K562 (cell line): ENCODE measurements at regions not wholly inside any gene's neighbourhood (a gene's known extent, or its start where the extent isn't known, plus 50 kb on each side); places are given as distances from the start of the nearest gene placed in this dataset.

ENCODE experiments used
- ATAC-seq: fragments of 200-7000 bp; cut with Tn5 transposase; 3 replicates; pipeline ENCODE4 v1.9.1; 2020; ENCODE audit warnings: moderate library complexity
- BruUV-seq: library from RNA; stranded (reverse); fragments of 400-500 nt; replicated peaks from 2 replicates; lab custom pipeline; 2021; lab: Mats Ljungman, UMichigan
- CTCF ChIA-PET: fragments of 300-600 bp; formaldehyde crosslinking; extraction: SDS; loops from one replicate; lab custom pipeline; 2021; ENCODE audit warnings: low intra/inter-chr PET ratio; lab: Yijun Ruan, JAX
- POLR2A ChIA-PET: fragments of 300-600, 350-650 bp; sonication (Branson Sonifier 250); formaldehyde crosslinking; extraction: SDS; loops from one replicate; lab custom pipeline; 2021; ENCODE audit warnings: antibody characterized with exemption, inconsistent platforms; lab: Yijun Ruan, JAX
- DNase-seq, 4 experiments: peaks; one replicate each; pipeline versions ENCODE4 v3.0.0 to v3.0.0-alpha.2; 2011 to 2018; ENCODE audit warnings: low spot score in 3 of 4, mixed read lengths in 3 of 4; ENCODE audit errors: extremely low read depth in 1 of 4
- FAIRE-seq: peaks from 2 replicates; lab custom pipeline; 2011; peaks lifted over from hg19 to GRCh38; lab: Jason Lieb, UNC
- H2AFZ ChIP-seq: 2 replicates; pipeline ENCODE4 v1.6.0; 2011; ENCODE audit warnings: low read depth, low read length, control low read depth, inconsistent platforms
- H3K27ac ChIP-seq: fragments of 200-600 bp; 3 replicates; pipeline ENCODE4 v1.8.0; 2011; ENCODE audit warnings: low read depth, mild to moderate bottlenecking, control low read depth, inconsistent platforms, low read length, moderate library complexity, mixed read lengths; ENCODE audit errors: extremely low read depth
- H3K27me3 ChIP-seq, 2 experiments: fragments of 300-600 bp in 1 of 2; 2 replicates in 1 of 2; 3 replicates in 1 of 2; pipeline versions ENCODE4 v1.6.0 to v1.8.0; 2011; ENCODE audit warnings: inconsistent platforms in 2 of 2, low read length in 2 of 2, mild to moderate bottlenecking in 1 of 2, mixed read lengths in 1 of 2, moderate library complexity in 1 of 2; ENCODE audit not compliant: control insufficient read depth in 2 of 2, insufficient read depth in 2 of 2
- H3K36me3 ChIP-seq: fragments of 300-600 bp; 3 replicates; pipeline ENCODE4 v1.8.0; 2011; ENCODE audit warnings: mild to moderate bottlenecking, low read length, inconsistent platforms; ENCODE audit not compliant: control insufficient read depth, insufficient read depth
- H3K4me1 ChIP-seq, 2 experiments: fragments of 200-600 bp in 1 of 2; replicated peaks in 1 of 2; 2 replicates in 1 of 2; 3 replicates in 1 of 2; pipeline versions ENCODE4 v1.5.1 to v1.8.0; 2011; ENCODE audit warnings: inconsistent platforms in 2 of 2, low read length in 2 of 2, mild to moderate bottlenecking in 1 of 2, mixed read lengths in 1 of 2, moderate library complexity in 1 of 2; ENCODE audit not compliant: control insufficient read depth in 2 of 2, insufficient read depth in 2 of 2
- H3K4me2 ChIP-seq: 2 replicates; pipeline ENCODE4 v1.6.1; 2011; ENCODE audit warnings: low read length, control low read depth, inconsistent platforms, mixed read lengths; ENCODE audit not compliant: insufficient read depth
- H3K4me3 ChIP-seq: fragments of 200-600 bp; sonication (generic), shearing (Covaris generic); 2 replicates; pipeline ENCODE4 v1.5.1; 2016; ENCODE audit warnings: control low read depth, inconsistent platforms
- H3K79me2 ChIP-seq: fragments of 200-600 bp; 3 replicates; pipeline ENCODE4 v1.8.0; 2011; ENCODE audit warnings: low read length, inconsistent platforms; ENCODE audit not compliant: control insufficient read depth, insufficient read depth
- H3K9ac ChIP-seq, 2 experiments: 2 replicates each; pipeline versions ENCODE4 v1.6.0 to v1.6.1; 2011; ENCODE audit warnings: low read depth in 2 of 2, low read length in 2 of 2, control low read depth in 1 of 2, inconsistent platforms in 1 of 2, mild to moderate bottlenecking in 1 of 2, mixed read lengths in 1 of 2; ENCODE audit not compliant: insufficient read depth in 1 of 2
- H3K9me1 ChIP-seq: one replicate; pipeline ENCODE4 v1.6.0; 2011; ENCODE audit warnings: inconsistent platforms, mild to moderate bottlenecking, low read length, moderate library complexity; ENCODE audit not compliant: control insufficient read depth, insufficient read depth
- H3K9me3 ChIP-seq: replicated peaks from 2 replicates; pipeline ENCODE4 v1.5.1; 2011; ENCODE audit warnings: low read depth, low read length, inconsistent platforms; ENCODE audit not compliant: control insufficient read depth, insufficient read depth
- H4K20me1 ChIP-seq: replicated peaks from 2 replicates; pipeline ENCODE4 v1.6.1; 2011; ENCODE audit warnings: low read length, inconsistent platforms, mixed read lengths; ENCODE audit not compliant: control insufficient read depth, insufficient read depth
- BRD4 ChIP-seq: fragments of 200-600 bp; sonication (generic); IDR thresholded peaks from 2 replicates; pipeline ENCODE4 v1.6.1; 2017; ENCODE audit warnings: inconsistent platforms
- RAD51 ChIP-seq: fragments of 450-650 bp; IDR thresholded peaks from 2 replicates; pipeline ENCODE4 v1.7.1; 2016; ENCODE audit warnings: low read depth, mild to moderate bottlenecking, borderline replicate concordance
- RBFOX2 ChIP-seq: fragments of 200-400 bp; formaldehyde crosslinking; IDR thresholded peaks from 2 replicates; pipeline ENCODE4 v1.6.1; 2017; ENCODE audit warnings: low read depth, mild to moderate bottlenecking, low read length, moderate library complexity
- RCOR1 ChIP-seq, 2 experiments: IDR thresholded peaks; 2 replicates each; pipeline ENCODE4 v1.6.1; 2012; ENCODE audit warnings: low read depth in 2 of 2, low read length in 2 of 2, borderline replicate concordance in 1 of 2, improper control_type of control experiment in 1 of 2
- RFX7 ChIP-seq: fragments of 250-450 bp; sonication (Bioruptor Pico); IDR thresholded peaks from 2 replicates; pipeline ENCODE4 v1.5.1; 2021; ENCODE audit warnings: mild to moderate bottlenecking
- ZNF184 ChIP-seq: sonication (generic); formaldehyde crosslinking; IDR thresholded peaks from 2 replicates; pipeline ENCODE4 v1.5.0; 2020; ENCODE audit warnings: missing genetic modification reagents
- ZNF24 ChIP-seq: fragments of 450-650 bp; IDR thresholded peaks from 2 replicates; pipeline ENCODE4 v1.6.1; 2016
- WGBS: fragments of 100-300 bp; shearing (Covaris generic); methylation state at CpG from one replicate; pipeline ENCODE4 v1.1.6; 2016; ENCODE audit warnings: low coverage, mixed read lengths; ENCODE audit not compliant: insufficient coverage; ENCODE audit errors: missing lambda C conversion rate; 5-methylcytosine and 5-hydroxymethylcytosine counted together
- in situ Hi-C: fragments of 300-500 bp; cut with MboI; formaldehyde crosslinking; loops from 4 replicates; pipeline ENCODE4 v1.15.0; 2018; ENCODE audit warnings: inconsistent platforms, mixed read lengths
- intact Hi-C: fragments of 100-400 bp; cut with micrococcal nuclease; formaldehyde crosslinking; loops from 2 replicates; pipeline ENCODE4 v1.14.2; 2022
- TF ChIP-seq, protein P1 (sequence below): fragments of 150-350 bp; IDR thresholded peaks from 2 replicates; pipeline ENCODE4 v1.6.1; 2014; ENCODE audit warnings: low read depth, mild to moderate bottlenecking, low read length, borderline replicate concordance
- TF ChIP-seq, protein P2 (sequence below): sonication (generic); formaldehyde crosslinking; IDR thresholded peaks from 2 replicates; pipeline ENCODE4 v1.8.0; 2023; ENCODE audit warnings: mild to moderate bottlenecking, missing genetic modification reagents
- TF ChIP-seq, protein P3 (sequence below): fragments of 250-450 bp; sonication (Bioruptor Pico); IDR thresholded peaks from 2 replicates; pipeline ENCODE4 v1.4.0; 2020
- TF ChIP-seq, protein P4 (sequence below): fragments of 450-650 bp; formaldehyde crosslinking; conservative IDR thresholded peaks from 2 replicates; pipeline ENCODE4 v1.4.0; 2022; ENCODE audit warnings: mild to moderate bottlenecking, missing genetic modification characterization
- TF ChIP-seq, protein P5 (sequence below): fragments of 250-450 bp; sonication (Bioruptor Pico); IDR thresholded peaks from 2 replicates; pipeline ENCODE4 v1.5.0; 2021

DNA sequence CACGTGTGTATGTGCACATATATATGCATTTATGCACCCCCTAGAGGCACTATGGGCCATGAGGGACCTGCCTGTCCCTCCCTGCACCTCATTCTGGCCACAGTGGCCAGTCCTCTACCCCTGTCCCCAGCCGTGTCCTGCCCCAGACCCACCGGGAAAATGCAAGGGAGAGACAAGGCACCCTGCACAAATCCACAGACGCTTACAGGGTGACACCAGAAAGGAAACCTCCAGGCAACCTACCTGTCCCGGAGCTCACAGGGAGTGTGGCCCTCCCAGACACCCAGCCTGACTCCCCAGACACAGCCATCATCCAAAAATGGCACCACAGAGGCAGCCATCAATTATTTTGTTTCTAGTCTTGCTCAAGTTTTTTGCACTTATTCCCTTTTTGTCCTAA lies 440.4 kb downstream of the SOX9 start:
- ChIA-PET CTCF (interaction anchor here (0.6 kb wide), 1 partner anchor 158 kb away, joined by 5 read pairs; no protein-coding TSS in a partner anchor), POLR2A (no interaction called here)
- no peak overlapping the region for H3K9ac ChIP-seq
- intact Hi-C loops (loop anchor here (2.0 to 10.0 kb wide), 3 partner anchors 164 to 804 kb away; no protein-coding TSS in a partner anchor), in situ Hi-C loops (loop anchor here (10.0 kb wide), 1 partner anchor 624 kb away; no protein-coding TSS in a partner anchor)
- no peaks in the 10 kb centered on the region for H3K9me1 ChIP-seq
- peaks cover 0 to 22% of the 10 kb centered on the region in 2 experiments; a peak in 2 of 5 replicates for H3K27me3 ChIP-seq
- FAIRE-seq (no peak), DNase-seq (no peak), ATAC-seq (no peak; the same call in 2 of the 3 replicates)
- no TSS peak for BruUV-seq
- no peaks in the 10 kb centered on the region for H3K36me3 ChIP-seq
- no peak overlapping the region for H3K27ac ChIP-seq
- H3K9me3 ChIP-seq = no peaks in the 10 kb centered on the region
- H3K4me1 ChIP-seq = peaks cover 1 to 4% of the 10 kb centered on the region in 2 experiments; a peak in 4 of 5 replicates
- WGBS = 2% methylated on average over 5 of the region's 5 CpGs
- H3K4me3 ChIP-seq = no peak overlapping the region
- no peaks in the 10 kb centered on the region for H3K79me2 ChIP-seq
- H4K20me1 ChIP-seq = peaks cover 6% of the 10 kb centered on the region; the same call in 1 of the 2 replicates
- H2AFZ ChIP-seq = no peak overlapping the region
- H3K4me2 ChIP-seq = no peak overlapping the region
- TF ChIP-seq RFX7 (CRISPR knock-in tag) (no peak), RAD51 (no peak), RBFOX2 (no peak), BRD4 (no peak), ZNF24 (no peak), ZNF184 (CRISPR knock-in tag) (no peak), RCOR1 (IDR thresholded peaks at IDR 0.05; ENCODE audit: borderline replicate concordance in 1 of 2, low read depth in 2 of 2, low read length in 2 of 2) (no peak)
- TF ChIP-seq, protein P1, sequence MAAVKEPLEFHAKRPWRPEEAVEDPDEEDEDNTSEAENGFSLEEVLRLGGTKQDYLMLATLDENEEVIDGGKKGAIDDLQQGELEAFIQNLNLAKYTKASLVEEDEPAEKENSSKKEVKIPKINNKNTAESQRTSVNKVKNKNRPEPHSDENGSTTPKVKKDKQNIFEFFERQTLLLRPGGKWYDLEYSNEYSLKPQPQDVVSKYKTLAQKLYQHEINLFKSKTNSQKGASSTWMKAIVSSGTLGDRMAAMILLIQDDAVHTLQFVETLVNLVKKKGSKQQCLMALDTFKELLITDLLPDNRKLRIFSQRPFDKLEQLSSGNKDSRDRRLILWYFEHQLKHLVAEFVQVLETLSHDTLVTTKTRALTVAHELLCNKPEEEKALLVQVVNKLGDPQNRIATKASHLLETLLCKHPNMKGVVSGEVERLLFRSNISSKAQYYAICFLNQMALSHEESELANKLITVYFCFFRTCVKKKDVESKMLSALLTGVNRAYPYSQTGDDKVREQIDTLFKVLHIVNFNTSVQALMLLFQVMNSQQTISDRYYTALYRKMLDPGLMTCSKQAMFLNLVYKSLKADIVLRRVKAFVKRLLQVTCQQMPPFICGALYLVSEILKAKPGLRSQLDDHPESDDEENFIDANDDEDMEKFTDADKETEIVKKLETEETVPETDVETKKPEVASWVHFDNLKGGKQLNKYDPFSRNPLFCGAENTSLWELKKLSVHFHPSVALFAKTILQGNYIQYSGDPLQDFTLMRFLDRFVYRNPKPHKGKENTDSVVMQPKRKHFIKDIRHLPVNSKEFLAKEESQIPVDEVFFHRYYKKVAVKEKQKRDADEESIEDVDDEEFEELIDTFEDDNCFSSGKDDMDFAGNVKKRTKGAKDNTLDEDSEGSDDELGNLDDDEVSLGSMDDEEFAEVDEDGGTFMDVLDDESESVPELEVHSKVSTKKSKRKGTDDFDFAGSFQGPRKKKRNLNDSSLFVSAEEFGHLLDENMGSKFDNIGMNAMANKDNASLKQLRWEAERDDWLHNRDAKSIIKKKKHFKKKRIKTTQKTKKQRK = no peak
- TF ChIP-seq, protein P2, sequence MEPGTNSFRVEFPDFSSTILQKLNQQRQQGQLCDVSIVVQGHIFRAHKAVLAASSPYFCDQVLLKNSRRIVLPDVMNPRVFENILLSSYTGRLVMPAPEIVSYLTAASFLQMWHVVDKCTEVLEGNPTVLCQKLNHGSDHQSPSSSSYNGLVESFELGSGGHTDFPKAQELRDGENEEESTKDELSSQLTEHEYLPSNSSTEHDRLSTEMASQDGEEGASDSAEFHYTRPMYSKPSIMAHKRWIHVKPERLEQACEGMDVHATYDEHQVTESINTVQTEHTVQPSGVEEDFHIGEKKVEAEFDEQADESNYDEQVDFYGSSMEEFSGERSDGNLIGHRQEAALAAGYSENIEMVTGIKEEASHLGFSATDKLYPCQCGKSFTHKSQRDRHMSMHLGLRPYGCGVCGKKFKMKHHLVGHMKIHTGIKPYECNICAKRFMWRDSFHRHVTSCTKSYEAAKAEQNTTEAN = no peak
- TF ChIP-seq, protein P3, sequence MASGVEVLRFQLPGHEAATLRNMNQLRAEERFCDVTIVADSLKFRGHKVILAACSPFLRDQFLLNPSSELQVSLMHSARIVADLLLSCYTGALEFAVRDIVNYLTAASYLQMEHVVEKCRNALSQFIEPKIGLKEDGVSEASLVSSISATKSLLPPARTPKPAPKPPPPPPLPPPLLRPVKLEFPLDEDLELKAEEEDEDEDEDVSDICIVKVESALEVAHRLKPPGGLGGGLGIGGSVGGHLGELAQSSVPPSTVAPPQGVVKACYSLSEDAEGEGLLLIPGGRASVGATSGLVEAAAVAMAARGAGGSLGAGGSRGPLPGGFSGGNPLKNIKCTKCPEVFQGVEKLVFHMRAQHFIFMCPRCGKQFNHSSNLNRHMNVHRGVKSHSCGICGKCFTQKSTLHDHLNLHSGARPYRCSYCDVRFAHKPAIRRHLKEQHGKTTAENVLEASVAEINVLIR = no peak
- TF ChIP-seq, protein P4, sequence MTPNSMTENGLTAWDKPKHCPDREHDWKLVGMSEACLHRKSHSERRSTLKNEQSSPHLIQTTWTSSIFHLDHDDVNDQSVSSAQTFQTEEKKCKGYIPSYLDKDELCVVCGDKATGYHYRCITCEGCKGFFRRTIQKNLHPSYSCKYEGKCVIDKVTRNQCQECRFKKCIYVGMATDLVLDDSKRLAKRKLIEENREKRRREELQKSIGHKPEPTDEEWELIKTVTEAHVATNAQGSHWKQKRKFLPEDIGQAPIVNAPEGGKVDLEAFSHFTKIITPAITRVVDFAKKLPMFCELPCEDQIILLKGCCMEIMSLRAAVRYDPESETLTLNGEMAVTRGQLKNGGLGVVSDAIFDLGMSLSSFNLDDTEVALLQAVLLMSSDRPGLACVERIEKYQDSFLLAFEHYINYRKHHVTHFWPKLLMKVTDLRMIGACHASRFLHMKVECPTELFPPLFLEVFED (CRISPR knock-in tag) = no peak
- TF ChIP-seq, protein P5, sequence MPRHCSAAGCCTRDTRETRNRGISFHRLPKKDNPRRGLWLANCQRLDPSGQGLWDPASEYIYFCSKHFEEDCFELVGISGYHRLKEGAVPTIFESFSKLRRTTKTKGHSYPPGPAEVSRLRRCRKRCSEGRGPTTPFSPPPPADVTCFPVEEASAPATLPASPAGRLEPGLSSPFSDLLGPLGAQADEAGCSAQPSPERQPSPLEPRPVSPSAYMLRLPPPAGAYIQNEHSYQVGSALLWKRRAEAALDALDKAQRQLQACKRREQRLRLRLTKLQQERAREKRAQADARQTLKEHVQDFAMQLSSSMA (CRISPR knock-in tag) = no peak
